CD4-positive, alpha-beta T cell (primary cell): ENCODE measurements at regions not wholly inside any gene's neighbourhood (a gene's known extent, or its start where the extent isn't known, plus 50 kb on each side); places are given as distances from the start of the nearest gene placed in this dataset.

Experiments used
- ATAC-seq: fragments of 200-7000 bp; cut with Tn5 transposase; one replicate; pipeline ENCODE4 v1.10.0; 2022; ENCODE audit warnings: mild to moderate bottlenecking; ENCODE audit not compliant: poor library complexity
- CTCF ChIA-PET: fragments of 350-600 bp; sonication (Branson Sonifier 250); formaldehyde crosslinking; loops from one replicate; lab custom pipeline; 2021; ENCODE audit warnings: antibody characterized with exemption, inconsistent platforms; lab: Charles Lee
- POLR2A ChIA-PET: fragments of 350-600 bp; sonication (Branson Sonifier 250); formaldehyde crosslinking; loops from one replicate; lab custom pipeline; 2021; ENCODE audit warnings: antibody characterized with exemption, inconsistent platforms; lab: Charles Lee
- DNase-seq, 14 experiments: peaks; one replicate each; pipeline ENCODE4 v3.0.0-alpha.2; 2013 to 2020; ENCODE audit warnings: mixed read lengths in 2 of 14
- H3K27ac ChIP-seq, 2 donors: one replicate each; pipeline versions ENCODE4 v1.5.1 to v1.7.0; 2013; ENCODE audit warnings: low read length in 2 of 2, low read depth in 1 of 2, mild to moderate bottlenecking in 1 of 2
- H3K27me3 ChIP-seq, 2 experiments: 1 replicate in 1 of 2; 2 replicates in 1 of 2; pipeline versions ENCODE4 v1.6.1 to v1.7.0; 2013; ENCODE audit warnings: low read length in 2 of 2, control low read depth in 1 of 2, mild to moderate bottlenecking in 1 of 2, moderate library complexity in 1 of 2; ENCODE audit not compliant: insufficient read depth in 2 of 2, control insufficient read depth in 1 of 2
- H3K36me3 ChIP-seq: one replicate; pipeline ENCODE4 v1.6.1; 2013; ENCODE audit warnings: low read length, control low read depth; ENCODE audit not compliant: insufficient read depth
- H3K4me1 ChIP-seq: one replicate; pipeline ENCODE4 v1.6.1; 2013; ENCODE audit warnings: low read length, control low read depth; ENCODE audit not compliant: insufficient read depth
- H3K4me3 ChIP-seq: one replicate; pipeline ENCODE4 v1.5.1; 2013; ENCODE audit warnings: mild to moderate bottlenecking, low read length, moderate library complexity
- H3K9me3 ChIP-seq, 2 experiments: 1 replicate in 1 of 2; 2 replicates in 1 of 2; pipeline versions ENCODE4 v1.6.1 to v1.7.0; 2013; ENCODE audit warnings: low read length in 2 of 2, mild to moderate bottlenecking in 2 of 2, control low read depth in 1 of 2, moderate library complexity in 1 of 2; ENCODE audit not compliant: control insufficient read depth in 1 of 2, insufficient read depth in 1 of 2
- H3K27ac Mint-ChIP-seq: one replicate; pipeline ENCODE4 v1.8.0; 2020; ENCODE audit warnings: mixed read lengths
- H3K27me3 Mint-ChIP-seq: one replicate; pipeline ENCODE4 v1.8.0; 2021; ENCODE audit warnings: mixed read lengths
- H3K36me3 Mint-ChIP-seq: one replicate; pipeline ENCODE4 v1.8.0; 2021; ENCODE audit warnings: low read depth, mixed read lengths
- H3K4me1 Mint-ChIP-seq: one replicate; pipeline ENCODE4 v1.8.0; 2021; ENCODE audit warnings: low read depth, mixed read lengths
- H3K4me3 Mint-ChIP-seq: one replicate; pipeline ENCODE4 v1.8.0; 2020; ENCODE audit warnings: mild to moderate bottlenecking, mixed read lengths
- H3K9me3 Mint-ChIP-seq: one replicate; pipeline ENCODE4 v1.8.0; 2020; ENCODE audit warnings: mixed read lengths
- intact Hi-C, 2 experiments: fragments of 100-400 bp; cut with DNase I in 1 of 2; cut with micrococcal nuclease in 1 of 2; formaldehyde crosslinking; loops; one replicate each; pipeline versions ENCODE4 v1.15.1 to v1.9.0; 2023 to 2025; cut with DNase I, micrococcal nuclease
- TF ChIP-seq, protein P1 (sequence below): fragments of 200-600 bp; IDR thresholded peaks from one replicate; pipeline ENCODE4 v1.8.0; 2022; ENCODE audit warnings: antibody characterized with exemption, mild to moderate bottlenecking

DNA sequence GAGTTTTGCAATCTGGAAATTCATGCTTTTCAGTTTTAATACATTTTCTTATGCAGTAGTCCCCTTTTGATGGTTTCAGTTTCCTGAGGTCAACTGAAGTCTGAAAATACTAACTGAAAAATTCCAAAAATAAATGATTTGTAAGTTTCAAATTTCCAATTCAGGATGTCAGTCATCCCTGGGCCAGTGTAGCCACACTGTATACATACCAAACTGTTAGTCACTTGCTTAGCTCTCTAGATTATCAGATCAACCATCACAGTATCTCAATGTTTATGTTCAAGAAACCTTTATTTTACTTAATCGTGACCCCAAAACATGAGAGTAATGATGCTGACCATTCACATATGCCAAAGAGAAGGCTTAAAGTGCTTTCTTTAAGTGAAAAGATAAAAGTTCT lies 715.5 kb downstream of the GBE1 start:
- no peaks in the 10 kb centered on the region for H3K36me3 ChIP-seq
- ChIA-PET CTCF (no interaction called here), POLR2A (no interaction called here)
- H3K27ac Mint-ChIP-seq: no peak overlapping the region
- H3K4me1 Mint-ChIP-seq: no peaks in the 10 kb centered on the region
- no peak overlapping the region for H3K4me3 Mint-ChIP-seq
- DNase-seq (no peak), ATAC-seq (no peak)
- no peak overlapping the region for H3K4me3 ChIP-seq
- TF ChIP-seq, protein P1, sequence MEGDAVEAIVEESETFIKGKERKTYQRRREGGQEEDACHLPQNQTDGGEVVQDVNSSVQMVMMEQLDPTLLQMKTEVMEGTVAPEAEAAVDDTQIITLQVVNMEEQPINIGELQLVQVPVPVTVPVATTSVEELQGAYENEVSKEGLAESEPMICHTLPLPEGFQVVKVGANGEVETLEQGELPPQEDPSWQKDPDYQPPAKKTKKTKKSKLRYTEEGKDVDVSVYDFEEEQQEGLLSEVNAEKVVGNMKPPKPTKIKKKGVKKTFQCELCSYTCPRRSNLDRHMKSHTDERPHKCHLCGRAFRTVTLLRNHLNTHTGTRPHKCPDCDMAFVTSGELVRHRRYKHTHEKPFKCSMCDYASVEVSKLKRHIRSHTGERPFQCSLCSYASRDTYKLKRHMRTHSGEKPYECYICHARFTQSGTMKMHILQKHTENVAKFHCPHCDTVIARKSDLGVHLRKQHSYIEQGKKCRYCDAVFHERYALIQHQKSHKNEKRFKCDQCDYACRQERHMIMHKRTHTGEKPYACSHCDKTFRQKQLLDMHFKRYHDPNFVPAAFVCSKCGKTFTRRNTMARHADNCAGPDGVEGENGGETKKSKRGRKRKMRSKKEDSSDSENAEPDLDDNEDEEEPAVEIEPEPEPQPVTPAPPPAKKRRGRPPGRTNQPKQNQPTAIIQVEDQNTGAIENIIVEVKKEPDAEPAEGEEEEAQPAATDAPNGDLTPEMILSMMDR: no peak
- H3K9me3 Mint-ChIP-seq: peaks cover 15% of the 10 kb centered on the region
- H3K4me1 ChIP-seq: no peaks in the 10 kb centered on the region
- no peak overlapping the region for H3K27ac ChIP-seq
- no peaks in the 10 kb centered on the region for H3K36me3 Mint-ChIP-seq
- H3K27me3 ChIP-seq: no peaks in the 10 kb centered on the region
- no peaks in the 10 kb centered on the region for H3K27me3 Mint-ChIP-seq
- H3K9me3 ChIP-seq: no peaks in the 10 kb centered on the region
- intact Hi-C loops: no loop called here

DNA sequence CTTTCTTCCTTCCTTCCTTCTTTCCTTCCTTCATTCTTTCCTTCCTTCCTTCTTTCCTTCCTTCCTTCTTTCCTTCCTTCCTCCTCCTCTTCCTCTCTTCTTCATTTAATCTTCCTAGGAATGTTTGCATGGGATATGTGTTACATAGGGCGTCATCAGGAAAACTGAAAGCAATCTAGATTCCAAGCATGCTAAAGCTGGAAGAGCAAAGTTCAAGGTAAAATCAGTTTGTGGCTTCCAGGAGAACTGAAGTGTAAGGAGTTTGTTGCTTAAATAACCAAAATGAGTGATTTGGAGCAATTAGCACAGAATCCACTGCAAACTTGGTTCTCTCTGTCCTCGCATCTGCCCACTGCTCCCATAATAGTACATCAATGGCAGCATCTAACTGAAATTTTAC lies 716.2 kb downstream of the GBE1 start:
- no peak overlapping the region for H3K4me3 Mint-ChIP-seq
- no peaks in the 10 kb centered on the region for H3K27me3 Mint-ChIP-seq
- Histone ChIP-seq H3K27me3 (no peaks in the 10 kb centered on the region), H3K4me1 (no peaks in the 10 kb centered on the region), H3K36me3 (no peaks in the 10 kb centered on the region), H3K4me3 (no peak overlapping the region), H3K27ac (no peak overlapping the region), H3K9me3 (no peaks in the 10 kb centered on the region)
- ChIA-PET POLR2A (no interaction called here), CTCF (no interaction called here)
- TF ChIP-seq, protein P1: no peak
- no peaks in the 10 kb centered on the region for H3K36me3 Mint-ChIP-seq
- intact Hi-C loops: no loop called here
- H3K27ac Mint-ChIP-seq: no peak overlapping the region
- ATAC-seq: no peak
- no peak for DNase-seq
- no peaks in the 10 kb centered on the region for H3K4me1 Mint-ChIP-seq
- peaks cover 14% of the 10 kb centered on the region for H3K9me3 Mint-ChIP-seq

DNA sequence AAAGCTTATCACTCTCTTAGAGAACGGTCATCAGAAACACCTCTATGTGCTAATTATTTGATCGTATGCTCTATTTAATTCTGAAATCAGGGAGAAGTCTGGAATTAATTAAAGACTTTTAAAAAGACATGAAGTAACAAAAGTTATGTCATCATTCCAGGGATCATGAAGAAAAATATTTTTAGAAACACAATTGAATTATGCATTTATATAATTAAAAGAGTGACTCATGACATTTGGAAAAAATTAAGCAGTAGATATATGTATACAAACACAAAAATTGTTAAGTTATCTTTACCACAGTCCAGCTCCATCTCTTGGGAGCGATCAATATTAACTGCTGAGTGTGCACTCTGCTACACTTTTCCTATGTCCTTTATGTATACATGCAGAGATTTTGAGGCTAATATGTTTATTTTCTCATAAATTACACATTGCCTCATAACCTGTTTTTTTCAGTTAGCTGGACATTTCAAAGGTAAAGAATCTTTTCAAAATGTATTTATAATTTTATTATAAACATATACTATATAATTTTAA lies 717.7 kb downstream of the GBE1 start:
- Mint-ChIP-seq H3K36me3 (no peaks in the 10 kb centered on the region), H3K27me3 (no peaks in the 10 kb centered on the region), H3K27ac (no peak overlapping the region), H3K4me3 (no peak overlapping the region), H3K4me1 (no peaks in the 10 kb centered on the region), H3K9me3 (peaks cover 17% of the 10 kb centered on the region)
- ATAC-seq (no peak), DNase-seq (no peak)
- Histone ChIP-seq H3K27me3 (no peaks in the 10 kb centered on the region), H3K4me3 (no peak overlapping the region), H3K4me1 (no peaks in the 10 kb centered on the region), H3K36me3 (no peaks in the 10 kb centered on the region), H3K9me3 (peaks cover 0 to 4% of the 10 kb centered on the region in 2 experiments), H3K27ac (no peak overlapping the region)
- ChIA-PET CTCF (no interaction called here), POLR2A (no interaction called here)
- TF ChIP-seq, protein P1: no peak
- intact Hi-C loops: no loop called here
